NCI-H510A treated with DMSO at 0.1 percent for 48 hours (cell line): ENCODE measurements at regions not wholly inside any gene's neighbourhood (a gene's known extent, or its start where the extent isn't known, plus 50 kb on each side); places are given as distances from the start of the nearest gene placed in this dataset.

Experiments
- DNase-seq: peaks from one replicate; lab custom pipeline; 2025; lab: John Stamatoyannopoulos, UW

- DNase-seq = no peak
These were observed 327.0 kb upstream of the NR5A2 start for GRCh38 chr1:199700551-199700950.

GRCh38 chr1:199701726-199702125 lies 325.8 kb upstream of the NR5A2 start:
- no peak for DNase-seq

- DNase-seq = no peak
These were observed 323.3 kb upstream of the NR5A2 start for GRCh38 chr1:199704231-199704630.

GRCh38 chr1:199705825-199706224 lies 321.7 kb upstream of the NR5A2 start:
- DNase-seq = no peak

GRCh38 chr1:199706826-199707606 lies 320.5 kb upstream of the NR5A2 start:
- DNase-seq = no peak

- no peak for DNase-seq
These were observed 316.5 kb upstream of the NR5A2 start for GRCh38 chr1:199710974-199711373.

GRCh38 chr1:199716729-199717128 lies 310.8 kb upstream of the NR5A2 start:
- no peak for DNase-seq

GRCh38 chr1:199719156-199719842 lies 308.2 kb upstream of the NR5A2 start:
- DNase-seq = no peak

GRCh38 chr1:199720496-199720895 lies 307.0 kb upstream of the NR5A2 start:
- no peak for DNase-seq

GRCh38 chr1:199721001-199721400 lies 306.5 kb upstream of the NR5A2 start:
- no peak for DNase-seq

GRCh38 chr1:199723250-199723956 lies 304.1 kb upstream of the NR5A2 start:
- no peak for DNase-seq

GRCh38 chr1:199724049-199724448 lies 303.5 kb upstream of the NR5A2 start:
- DNase-seq = no peak

- no peak for DNase-seq
These were observed 302.4 kb upstream of the NR5A2 start for GRCh38 chr1:199725002-199725565.

- DNase-seq = no peak
These were observed 299.8 kb upstream of the NR5A2 start for GRCh38 chr1:199727682-199728081.

GRCh38 chr1:199728345-199728744 lies 299.2 kb upstream of the NR5A2 start:
- no peak for DNase-seq

GRCh38 chr1:199733125-199733524 lies 294.4 kb upstream of the NR5A2 start:
- no peak for DNase-seq

GRCh38 chr1:199734186-199734585 lies 293.3 kb upstream of the NR5A2 start:
- peak; percentile 22 for DNase-seq

- no peak for DNase-seq
These were observed 291.9 kb upstream of the NR5A2 start for GRCh38 chr1:199735660-199736059.

GRCh38 chr1:199736646-199737045 lies 290.9 kb upstream of the NR5A2 start:
- DNase-seq = no peak

- DNase-seq = no peak
These were observed 285.9 kb upstream of the NR5A2 start for GRCh38 chr1:199741586-199741985.

GRCh38 chr1:199742547-199742946 lies 285.0 kb upstream of the NR5A2 start:
- no peak for DNase-seq

- DNase-seq = no peak
These were observed 284.3 kb upstream of the NR5A2 start for GRCh38 chr1:199743227-199743626.
